ENCODE measurements at regions not wholly inside any gene's neighbourhood (a gene's known extent, or its start where the extent isn't known, plus 50 kb on each side); places are given as distances from the start of the nearest gene placed in this dataset.

DNA sequence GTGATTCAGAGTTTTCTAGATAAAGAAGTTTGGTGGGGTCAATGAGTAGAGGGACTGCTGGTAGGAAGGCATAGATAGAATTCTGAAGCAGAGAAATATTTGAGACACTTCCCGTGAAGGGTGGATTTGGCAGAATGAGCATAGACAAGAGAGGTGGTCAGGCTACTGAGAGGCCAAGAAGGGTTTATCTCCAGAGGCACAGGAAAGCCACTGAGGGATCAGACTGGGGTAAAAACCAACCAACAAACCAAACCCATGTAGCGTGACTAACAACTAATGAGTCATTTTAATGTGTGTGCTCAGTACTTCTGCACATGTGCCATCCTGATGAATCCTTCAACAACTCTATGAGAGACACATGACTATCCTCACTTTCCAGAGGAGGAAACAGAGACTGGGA lies 60.0 kb upstream of the SERP2 start:
- no peak for TF ChIP-seq ZNF133 (tag by site-specific recombination; IDR thresholded peaks at IDR 0.05)
- no peak for TF ChIP-seq CTCF (tag by site-specific recombination; IDR thresholded peaks at IDR 0.05)
- no peak for TF ChIP-seq BCL11A (tag by site-specific recombination; IDR thresholded peaks at IDR 0.05; ENCODE audit: low read depth)
- TF ChIP-seq ZNF10 (tag by site-specific recombination; IDR thresholded peaks at IDR 0.05), result no peak
- no peak for TF ChIP-seq ZNF350 (tag by site-specific recombination; IDR thresholded peaks at IDR 0.05)
- TF ChIP-seq MEIS1 (CRISPR knock-in tag; IDR thresholded peaks at IDR 0.05; ENCODE audit: borderline replicate concordance), result no peak
- TF ChIP-seq ZNF155 (tag by site-specific recombination; IDR thresholded peaks at IDR 0.05), result no peak
- TF ChIP-seq TRIM28 (IDR thresholded peaks at IDR 0.05; ENCODE audit: borderline replicate concordance, low read length), result no peak
- TF ChIP-seq, protein P1, sequence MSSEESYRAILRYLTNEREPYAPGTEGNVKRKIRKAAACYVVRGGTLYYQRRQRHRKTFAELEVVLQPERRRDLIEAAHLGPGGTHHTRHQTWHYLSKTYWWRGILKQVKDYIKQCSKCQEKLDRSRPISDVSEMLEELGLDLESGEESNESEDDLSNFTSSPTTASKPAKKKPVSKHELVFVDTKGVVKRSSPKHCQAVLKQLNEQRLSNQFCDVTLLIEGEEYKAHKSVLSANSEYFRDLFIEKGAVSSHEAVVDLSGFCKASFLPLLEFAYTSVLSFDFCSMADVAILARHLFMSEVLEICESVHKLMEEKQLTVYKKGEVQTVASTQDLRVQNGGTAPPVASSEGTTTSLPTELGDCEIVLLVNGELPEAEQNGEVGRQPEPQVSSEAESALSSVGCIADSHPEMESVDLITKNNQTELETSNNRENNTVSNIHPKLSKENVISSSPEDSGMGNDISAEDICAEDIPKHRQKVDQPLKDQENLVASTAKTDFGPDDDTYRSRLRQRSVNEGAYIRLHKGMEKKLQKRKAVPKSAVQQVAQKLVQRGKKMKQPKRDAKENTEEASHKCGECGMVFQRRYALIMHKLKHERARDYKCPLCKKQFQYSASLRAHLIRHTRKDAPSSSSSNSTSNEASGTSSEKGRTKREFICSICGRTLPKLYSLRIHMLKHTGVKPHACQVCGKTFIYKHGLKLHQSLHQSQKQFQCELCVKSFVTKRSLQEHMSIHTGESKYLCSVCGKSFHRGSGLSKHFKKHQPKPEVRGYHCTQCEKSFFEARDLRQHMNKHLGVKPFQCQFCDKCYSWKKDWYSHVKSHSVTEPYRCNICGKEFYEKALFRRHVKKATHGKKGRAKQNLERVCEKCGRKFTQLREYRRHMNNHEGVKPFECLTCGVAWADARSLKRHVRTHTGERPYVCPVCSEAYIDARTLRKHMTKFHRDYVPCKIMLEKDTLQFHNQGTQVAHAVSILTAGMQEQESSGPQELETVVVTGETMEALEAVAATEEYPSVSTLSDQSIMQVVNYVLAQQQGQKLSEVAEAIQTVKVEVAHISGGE (tag by site-specific recombination; conservative IDR thresholded peaks at IDR 0.05; ENCODE audit: low read depth), result no peak
- no peak for TF ChIP-seq TCF7L2 (IDR thresholded peaks at IDR 0.05; ENCODE audit: borderline replicate concordance, low read depth, low read length)
- no peak for TF ChIP-seq ZNF37A (tag by site-specific recombination; IDR thresholded peaks at IDR 0.05)
